ENCODE measurements at regions not wholly inside any gene's neighbourhood (a gene's known extent, or its start where the extent isn't known, plus 50 kb on each side); places are given as distances from the start of the nearest gene placed in this dataset.
"Not testable (repeated sequence)": the region's sequence is repeated elsewhere in the genome, so short reads cannot be mapped to it uniquely, and the experiment has no call there.

DNA sequence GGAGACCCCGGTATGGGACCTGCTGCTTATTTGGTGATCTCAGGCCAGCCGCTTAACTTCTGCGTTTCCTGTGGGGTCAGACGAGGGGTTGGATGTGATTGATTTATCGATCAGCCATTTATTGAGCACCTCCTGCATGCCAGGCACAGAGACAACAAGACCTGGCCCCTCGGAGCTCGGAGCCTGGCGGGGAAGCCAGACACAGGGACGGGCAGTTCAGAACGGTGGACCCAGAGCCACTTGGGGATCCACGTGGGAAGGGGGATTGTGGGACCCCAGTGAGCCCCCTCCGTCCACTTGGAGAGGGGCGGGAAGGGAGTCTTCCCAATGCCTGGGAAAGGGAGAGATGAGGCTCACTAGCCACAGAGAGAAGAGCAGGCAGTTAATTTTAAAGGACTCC is 84.7 kb upstream of the CIBAR2 start:
- DNase-seq (ENCODE audit: low spot score): no peak
- intact Hi-C loops (cut with micrococcal nuclease): no loop called here
- Mint-ChIP-seq H3K36me3 (ENCODE audit: low read depth) (no peaks in the 10 kb centered on the region), H3K27me3 (ENCODE audit: insufficient read depth) (peaks cover 4% of the 10 kb centered on the region), H3K4me1 (ENCODE audit: low read depth) (no peaks in the 10 kb centered on the region), H3K27ac (no peak overlapping the region), H3K9me3 (no peaks in the 10 kb centered on the region), H3K4me3 (no peak overlapping the region)

DNA sequence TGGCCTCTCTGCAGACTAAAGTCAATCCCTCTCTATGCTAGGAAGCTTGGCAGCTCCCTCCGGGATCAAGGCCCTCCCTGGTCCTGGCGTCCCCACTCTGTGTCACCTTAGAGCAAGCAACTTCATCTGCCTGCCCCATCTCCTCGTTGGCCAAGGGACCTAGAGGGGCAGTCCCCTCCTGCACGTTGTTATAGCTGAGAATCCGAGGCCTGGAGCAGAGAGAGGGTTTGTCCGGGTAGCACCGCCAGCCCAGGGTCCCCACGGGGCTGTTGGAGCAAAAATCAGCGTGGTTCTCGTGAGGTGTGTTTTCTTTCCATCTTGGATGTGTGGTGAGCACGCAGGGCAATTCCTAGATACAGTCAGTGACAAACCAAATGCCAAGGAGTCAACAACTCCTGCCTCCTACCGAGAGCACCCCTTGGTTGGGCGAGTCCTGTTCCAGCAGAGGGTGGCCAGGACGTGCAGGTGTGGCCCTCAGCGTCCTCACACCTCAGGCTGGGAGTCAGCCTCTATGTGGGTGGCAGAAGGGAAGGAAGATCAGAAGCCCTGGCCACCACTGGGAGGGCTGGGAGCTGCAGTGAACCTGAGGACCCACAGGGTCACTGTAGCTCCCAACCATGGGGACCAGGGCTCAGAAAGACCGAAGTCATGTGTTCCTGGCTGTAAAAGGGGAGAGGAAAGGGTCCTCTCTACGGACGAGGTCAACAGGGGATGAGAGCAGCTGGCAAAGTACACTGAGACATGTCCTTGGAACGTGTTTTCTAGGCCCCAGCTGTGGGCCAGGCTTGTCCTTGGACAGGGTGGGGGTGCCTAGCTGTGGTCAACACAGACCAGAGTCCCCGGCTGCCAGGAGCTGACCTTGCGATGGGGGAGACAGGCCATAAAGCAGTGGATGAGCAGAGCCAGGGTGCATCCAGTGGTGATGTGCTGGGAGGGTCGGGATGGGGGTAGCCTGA is 85.6 kb upstream of the CIBAR2 start:
- intact Hi-C loops (cut with micrococcal nuclease): no loop called here
- Mint-ChIP-seq H3K4me1 (ENCODE audit: low read depth) (no peaks in the 10 kb centered on the region), H3K27me3 (ENCODE audit: insufficient read depth) (peaks cover 4% of the 10 kb centered on the region), H3K27ac (no peak overlapping the region), H3K36me3 (ENCODE audit: low read depth) (no peaks in the 10 kb centered on the region), H3K9me3 (no peaks in the 10 kb centered on the region), H3K4me3 (no peak overlapping the region)
- no peak for DNase-seq (ENCODE audit: low spot score)

DNA sequence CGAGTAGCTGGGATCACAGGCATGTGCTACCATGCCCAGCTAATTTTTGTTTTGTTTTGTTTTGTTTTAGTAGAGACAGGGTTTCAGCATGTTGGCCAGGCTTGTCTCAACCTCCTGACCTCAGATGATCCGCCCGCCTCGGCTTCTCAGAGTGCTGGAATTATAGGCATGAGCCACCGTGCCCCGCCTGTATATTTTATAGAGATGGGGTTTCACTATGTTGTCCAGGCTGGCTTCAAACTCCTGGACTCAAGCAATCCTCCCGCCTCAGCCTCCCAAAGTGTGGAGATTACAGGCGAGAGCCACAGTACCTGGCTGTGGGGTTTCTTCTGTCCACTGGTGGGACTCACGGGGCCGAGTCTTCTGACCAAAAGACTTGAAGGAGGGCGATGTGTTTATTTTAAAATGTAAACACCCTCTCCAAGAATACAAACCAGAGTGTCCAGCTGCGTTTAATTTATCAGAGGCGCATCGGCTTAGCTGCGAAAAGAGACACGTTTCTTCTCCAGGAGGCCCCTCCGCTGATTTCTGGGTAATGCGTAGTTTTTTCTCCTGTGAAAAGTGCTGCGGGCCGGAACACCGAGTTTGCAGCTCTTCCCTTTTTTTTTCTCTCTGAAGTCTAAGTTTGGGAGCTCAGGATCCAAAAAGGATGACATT is 86.9 kb upstream of the CIBAR2 start:
- H3K27me3 Mint-ChIP-seq (ENCODE audit: insufficient read depth): peaks cover 4% of the 10 kb centered on the region
- no peaks in the 10 kb centered on the region for H3K9me3 Mint-ChIP-seq
- no peak overlapping the region for H3K27ac Mint-ChIP-seq
- H3K36me3 Mint-ChIP-seq (ENCODE audit: low read depth): no peaks in the 10 kb centered on the region
- intact Hi-C loops (cut with micrococcal nuclease): no loop called here
- H3K4me3 Mint-ChIP-seq: no peak overlapping the region
- no peak for DNase-seq (ENCODE audit: low spot score)
- H3K4me1 Mint-ChIP-seq (ENCODE audit: low read depth): no peaks in the 10 kb centered on the region

DNA sequence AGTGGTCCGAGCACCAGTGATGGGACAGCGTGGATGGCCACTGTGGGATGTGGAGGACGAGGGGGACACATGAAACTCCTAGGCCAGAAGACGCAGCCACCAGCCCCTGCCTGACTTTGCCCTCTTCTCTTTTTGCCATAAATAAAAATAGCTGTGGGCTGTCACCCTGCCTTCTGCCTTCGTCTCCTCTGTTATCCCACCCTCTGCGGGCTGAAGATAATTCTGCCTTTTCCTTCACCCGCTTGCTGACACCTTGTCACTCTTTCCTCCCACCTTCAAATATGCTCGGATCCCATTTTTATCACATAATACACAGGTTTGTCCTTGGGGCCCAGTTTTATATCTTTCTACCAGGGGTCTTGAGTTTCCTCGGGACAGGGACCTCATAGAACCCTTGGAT is 87.6 kb upstream of the CIBAR2 start:
- no peaks in the 10 kb centered on the region for H3K9me3 Mint-ChIP-seq
- H3K4me1 Mint-ChIP-seq (ENCODE audit: low read depth): no peaks in the 10 kb centered on the region
- no peak overlapping the region for H3K4me3 Mint-ChIP-seq
- H3K27me3 Mint-ChIP-seq (ENCODE audit: insufficient read depth): peaks cover 4% of the 10 kb centered on the region
- intact Hi-C loops (cut with micrococcal nuclease): no loop called here
- DNase-seq (ENCODE audit: low spot score): no peak
- no peak overlapping the region for H3K27ac Mint-ChIP-seq
- H3K36me3 Mint-ChIP-seq (ENCODE audit: low read depth): no peaks in the 10 kb centered on the region

DNA sequence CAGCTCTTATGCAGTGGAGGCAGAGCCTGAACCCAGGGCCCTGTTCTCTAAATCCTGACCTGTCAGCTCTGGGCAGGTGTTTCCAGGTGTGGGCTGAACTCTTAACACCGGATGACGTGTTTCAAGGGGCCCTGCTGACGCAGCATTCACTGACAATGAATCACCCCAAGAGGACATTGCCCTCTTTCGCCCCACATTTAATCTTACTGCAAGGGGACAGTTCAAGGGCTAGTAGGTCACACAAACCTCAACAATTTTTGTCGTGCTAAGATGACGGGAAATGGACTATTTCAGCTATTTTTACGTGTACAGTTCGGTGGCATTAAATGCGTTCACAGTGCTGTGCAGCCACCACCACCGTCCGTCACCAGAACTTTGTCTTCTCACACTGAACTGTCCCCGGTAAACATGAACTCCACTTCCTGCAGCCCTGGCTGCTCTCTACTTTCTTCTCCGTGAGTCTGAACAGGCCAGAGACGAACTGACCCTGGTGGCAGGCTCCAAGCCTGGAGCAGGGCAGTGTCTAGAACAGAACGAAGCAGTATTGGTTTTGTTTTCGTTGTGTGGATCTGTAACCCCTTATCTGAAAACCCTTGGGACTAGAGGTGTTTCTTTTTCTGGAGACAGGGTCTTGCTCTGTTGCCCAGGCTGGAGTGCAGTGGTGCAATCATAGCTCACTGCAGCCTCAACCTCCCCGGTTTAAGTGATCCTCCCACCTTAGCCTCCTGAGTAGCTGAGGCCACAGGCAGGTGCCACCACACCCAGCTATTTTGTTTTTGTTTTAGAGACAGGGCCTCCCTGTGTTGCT is 88.4 kb upstream of the CIBAR2 start:
- H3K36me3 Mint-ChIP-seq (ENCODE audit: low read depth): no peaks in the 10 kb centered on the region
- H3K27me3 Mint-ChIP-seq (ENCODE audit: insufficient read depth): peaks cover 4% of the 10 kb centered on the region
- intact Hi-C loops (cut with micrococcal nuclease): no loop called here
- no peaks in the 10 kb centered on the region for H3K9me3 Mint-ChIP-seq
- DNase-seq (ENCODE audit: low spot score): no peak
- no peak overlapping the region for H3K4me3 Mint-ChIP-seq
- H3K27ac Mint-ChIP-seq: no peak overlapping the region
- no peaks in the 10 kb centered on the region for H3K4me1 Mint-ChIP-seq (ENCODE audit: low read depth)

DNA sequence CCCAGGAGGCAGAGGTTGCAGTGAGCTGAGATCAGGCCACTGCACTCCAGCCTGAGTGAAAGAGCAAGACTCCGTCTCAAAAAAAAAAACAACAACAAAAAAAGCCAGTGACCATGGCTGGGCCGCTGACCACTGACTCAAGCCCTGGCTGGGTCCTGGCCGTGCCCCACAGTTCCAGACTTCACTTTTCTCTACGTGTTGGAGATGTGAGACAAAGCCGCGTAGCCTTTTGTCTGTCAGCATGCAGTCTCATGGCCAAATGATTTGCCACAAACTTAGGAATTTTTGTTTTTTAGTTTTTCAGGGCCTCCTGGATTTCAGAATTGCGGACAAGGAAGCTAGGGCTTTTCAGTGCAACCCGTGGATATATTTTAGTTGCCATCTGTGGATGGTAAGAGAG is 89.3 kb upstream of the CIBAR2 start:
- Mint-ChIP-seq H3K4me3 (no peak overlapping the region), H3K4me1 (ENCODE audit: low read depth) (no peaks in the 10 kb centered on the region), H3K27me3 (ENCODE audit: insufficient read depth) (peaks cover 6% of the 10 kb centered on the region), H3K36me3 (ENCODE audit: low read depth) (no peaks in the 10 kb centered on the region), H3K9me3 (no peaks in the 10 kb centered on the region), H3K27ac (no peak overlapping the region)
- intact Hi-C loops (cut with micrococcal nuclease): no loop called here
- no peak for DNase-seq (ENCODE audit: low spot score)

DNA sequence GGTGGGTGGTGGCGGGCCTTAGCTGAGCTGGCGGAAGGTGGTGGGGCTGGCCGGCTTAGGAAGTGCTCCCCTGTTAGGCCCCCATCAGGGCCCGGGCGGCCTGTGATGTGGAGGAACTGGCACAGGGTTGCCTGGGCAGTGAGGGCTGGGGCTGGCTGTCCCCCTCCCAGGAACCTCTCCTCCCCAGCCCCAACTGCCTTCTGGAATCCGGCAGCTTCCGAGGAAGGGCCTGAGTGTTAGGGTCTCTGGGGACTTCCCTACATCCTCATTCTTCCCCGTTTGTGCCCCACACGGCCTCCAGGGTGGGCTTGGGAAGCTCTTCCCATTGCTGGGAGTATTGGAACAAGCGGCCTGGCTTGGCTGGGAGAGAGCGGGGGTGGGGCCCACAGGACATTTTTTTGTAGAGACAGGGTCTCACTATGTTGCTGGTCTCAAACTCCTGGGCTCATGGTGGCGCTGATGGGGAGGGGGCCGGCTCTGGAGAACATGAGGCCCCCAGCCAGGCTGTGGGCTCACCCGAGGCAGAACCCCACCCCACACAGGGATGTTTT is 89.9 kb upstream of the CIBAR2 start:
- Mint-ChIP-seq H3K27me3 (ENCODE audit: insufficient read depth) (peaks cover 6% of the 10 kb centered on the region), H3K36me3 (ENCODE audit: low read depth) (no peaks in the 10 kb centered on the region), H3K27ac (no peak overlapping the region), H3K9me3 (no peaks in the 10 kb centered on the region), H3K4me3 (no peak overlapping the region), H3K4me1 (ENCODE audit: low read depth) (no peaks in the 10 kb centered on the region)
- intact Hi-C loops (cut with micrococcal nuclease): no loop called here
- no peak for DNase-seq (ENCODE audit: low spot score)

DNA sequence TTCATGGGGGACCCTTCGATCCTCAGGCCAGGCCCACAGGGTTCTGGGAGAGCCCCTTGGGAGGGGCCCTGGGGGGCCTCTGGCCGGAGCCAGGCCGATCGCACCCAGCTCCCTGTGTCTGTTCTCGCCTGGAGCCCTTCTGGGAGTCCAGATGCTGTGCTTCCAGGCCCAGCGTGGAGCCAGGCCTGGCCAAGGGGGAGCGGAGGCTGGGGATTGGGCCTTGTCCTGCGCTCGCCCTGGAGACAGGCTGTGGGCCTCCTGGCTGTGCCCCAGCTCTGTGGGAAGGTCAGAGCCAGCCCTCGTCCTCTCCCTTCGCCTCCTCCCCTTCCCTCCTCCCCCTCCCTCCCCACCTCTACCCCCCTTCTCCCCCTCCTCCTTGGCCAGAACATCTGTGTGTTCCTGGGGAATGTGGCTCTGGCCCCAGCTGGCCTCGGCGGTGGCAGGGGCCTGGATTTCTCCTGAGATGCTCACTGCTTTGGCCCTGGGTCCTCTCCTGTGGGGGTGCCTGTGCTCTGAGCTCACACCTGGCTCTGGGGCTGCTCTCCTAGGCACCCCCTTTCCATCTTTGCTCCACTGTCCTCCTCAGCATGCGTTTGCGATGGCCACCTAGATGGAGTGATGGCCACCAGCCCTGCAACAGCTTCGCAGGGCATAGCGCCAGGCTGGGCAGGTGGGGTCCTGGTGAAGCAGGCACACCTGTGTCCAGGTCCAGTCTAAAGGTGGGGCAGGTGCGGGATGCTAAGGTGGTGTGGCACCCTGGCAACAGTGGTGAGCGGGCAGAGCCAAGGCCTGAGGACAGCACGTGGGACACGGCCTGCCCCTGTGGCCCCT is 90.6 kb upstream of the CIBAR2 start:
- no peaks in the 10 kb centered on the region for H3K9me3 Mint-ChIP-seq
- H3K27me3 Mint-ChIP-seq (ENCODE audit: insufficient read depth): peaks cover 6% of the 10 kb centered on the region
- no peak overlapping the region for H3K27ac Mint-ChIP-seq
- no peaks in the 10 kb centered on the region for H3K36me3 Mint-ChIP-seq (ENCODE audit: low read depth)
- no peak overlapping the region for H3K4me3 Mint-ChIP-seq
- no peaks in the 10 kb centered on the region for H3K4me1 Mint-ChIP-seq (ENCODE audit: low read depth)
- no peak for DNase-seq (ENCODE audit: low spot score)
- intact Hi-C loops (cut with micrococcal nuclease): no loop called here

DNA sequence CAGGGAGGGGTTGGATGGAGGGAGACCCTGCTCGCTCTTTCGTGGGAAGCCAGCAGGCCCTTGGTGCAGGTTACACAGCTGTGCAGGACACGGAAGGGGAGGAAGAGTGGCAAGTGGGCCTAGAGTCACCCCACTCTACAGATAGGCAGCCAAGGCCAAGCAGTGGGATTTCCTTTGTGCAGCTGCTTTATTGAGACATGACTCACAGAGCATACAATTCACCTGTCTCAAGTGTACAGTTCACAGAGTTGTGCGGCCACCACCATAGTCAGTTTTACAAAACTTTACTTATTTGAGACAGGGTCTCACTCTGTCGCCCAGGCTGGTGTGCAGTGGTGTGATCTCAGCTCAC is 91.2 kb upstream of the CIBAR2 start:
- H3K27ac Mint-ChIP-seq: no peak overlapping the region
- H3K9me3 Mint-ChIP-seq: no peaks in the 10 kb centered on the region
- no peaks in the 10 kb centered on the region for H3K4me1 Mint-ChIP-seq (ENCODE audit: low read depth)
- no peak for DNase-seq (ENCODE audit: low spot score)
- intact Hi-C loops (cut with micrococcal nuclease): no loop called here
- H3K27me3 Mint-ChIP-seq (ENCODE audit: insufficient read depth): peaks cover 6% of the 10 kb centered on the region
- H3K36me3 Mint-ChIP-seq (ENCODE audit: low read depth): no peaks in the 10 kb centered on the region
- H3K4me3 Mint-ChIP-seq: no peak overlapping the region

DNA sequence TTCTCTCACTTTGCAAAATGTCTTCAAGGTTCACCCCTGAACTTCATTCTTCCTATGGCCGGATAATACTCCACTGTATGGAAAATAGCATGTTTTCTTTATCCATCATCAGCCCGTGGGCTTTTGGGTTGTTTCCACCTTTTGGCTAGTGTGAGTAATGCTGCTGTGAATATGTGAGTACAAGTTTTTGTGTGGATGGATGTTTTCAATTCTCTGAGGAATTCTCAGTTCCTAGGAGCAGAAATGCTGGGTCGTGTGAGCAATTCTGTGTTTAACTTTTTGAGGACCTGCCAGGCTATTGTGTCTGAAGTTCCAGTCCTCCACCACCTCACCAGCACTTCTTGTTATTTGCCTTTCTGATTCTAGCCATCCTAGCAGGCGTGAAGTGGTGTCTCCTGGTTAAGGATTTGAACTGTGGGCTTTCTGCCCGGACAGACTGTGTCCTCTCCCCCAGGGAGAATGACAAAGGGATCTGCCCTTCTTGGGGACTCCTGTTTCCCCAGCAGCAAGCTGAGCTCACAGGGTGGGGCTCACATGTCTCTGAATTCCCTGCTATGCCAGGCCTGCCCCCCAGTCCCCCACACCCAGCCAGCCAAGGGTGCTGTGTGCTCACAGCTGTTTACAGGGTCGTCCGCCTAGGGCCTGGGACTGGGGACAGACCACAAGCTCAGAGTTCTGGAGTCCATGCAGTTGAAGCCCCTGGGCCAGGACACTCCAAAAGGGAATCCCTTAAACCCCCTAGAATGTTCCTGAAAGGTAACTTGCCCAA is 92.2 kb upstream of the CIBAR2 start:
- H3K27me3 Mint-ChIP-seq (ENCODE audit: insufficient read depth): peaks cover 6% of the 10 kb centered on the region
- H3K4me3 Mint-ChIP-seq: no peak overlapping the region
- no peak for DNase-seq (ENCODE audit: low spot score)
- no peak overlapping the region for H3K27ac Mint-ChIP-seq
- H3K4me1 Mint-ChIP-seq (ENCODE audit: low read depth): no peaks in the 10 kb centered on the region
- intact Hi-C loops (cut with micrococcal nuclease): no loop called here
- H3K36me3 Mint-ChIP-seq (ENCODE audit: low read depth): no peaks in the 10 kb centered on the region
- no peaks in the 10 kb centered on the region for H3K9me3 Mint-ChIP-seq

DNA sequence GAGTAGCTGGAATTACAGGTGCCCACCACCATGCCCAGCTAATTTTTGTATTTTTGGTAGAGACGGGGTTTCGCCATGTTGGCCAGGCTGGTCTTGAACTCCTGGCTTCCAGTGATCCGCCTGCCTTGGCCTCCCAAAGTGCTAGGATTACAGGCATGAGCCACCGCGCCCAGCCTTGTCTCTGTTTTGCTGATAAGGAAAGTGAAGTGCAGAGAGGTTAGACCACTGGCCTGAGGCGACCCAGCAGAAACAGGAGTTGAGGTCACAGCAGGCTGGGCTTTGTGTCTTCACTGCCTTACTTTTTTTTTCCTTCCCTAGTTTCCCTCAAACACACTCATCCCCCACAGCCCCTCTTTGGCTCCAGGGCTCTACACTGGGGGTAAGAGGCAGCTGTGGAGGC is 93.0 kb upstream of the CIBAR2 start:
- H3K27me3 Mint-ChIP-seq (ENCODE audit: insufficient read depth); H3K4me3 Mint-ChIP-seq; H3K9me3 Mint-ChIP-seq; DNase-seq (ENCODE audit: low spot score); H3K27ac Mint-ChIP-seq; H3K36me3 Mint-ChIP-seq (ENCODE audit: low read depth); intact Hi-C loops (cut with micrococcal nuclease); H3K4me1 Mint-ChIP-seq (ENCODE audit: low read depth): not testable (repeated sequence)

Data from activated T-helper 1 cell treated with anti-CD3 and anti-CD28 coated beads, Interleukin-12 subunit alpha, Interleukin-12 subunit beta, Interleukin-2, Interleukin-4 antibody, amounts not matched to agents 30 ng/mL and 10 ng/mL and 1 ng/mL, durations not matched to agents 14 hours and 24 hours and 36 hours (primary cell).